Vagina (tissue), 2 donors: ENCODE measurements at regions not wholly inside any gene's neighbourhood (a gene's known extent, or its start where the extent isn't known, plus 50 kb on each side); places are given as distances from the start of the nearest gene placed in this dataset.

Experiments used
- DNase-seq, 2 donors: peaks; one replicate each; pipeline ENCODE4 v3.0.0-alpha.2; 2017; ENCODE audit errors: extremely low spot score in 2 of 2
- H3K27ac ChIP-seq: fragments of 200-600 bp; sonication (generic); one replicate; pipeline ENCODE4 v1.5.1; 2019
- H3K27me3 ChIP-seq: fragments of 200-600 bp; sonication (generic); one replicate; pipeline ENCODE4 v1.5.1; 2019
- H3K36me3 ChIP-seq, 2 donors: fragments of 200-600 bp; sonication (generic); one replicate each; pipeline ENCODE4 v1.5.1; 2017 to 2019
- H3K4me1 ChIP-seq: fragments of 200-600 bp; sonication (generic); one replicate; pipeline ENCODE4 v1.5.1; 2019
- H3K4me3 ChIP-seq, 2 donors: fragments of 200-600 bp; sonication (generic); 1 replicate in 1 of 2; 2 replicates in 1 of 2; pipeline ENCODE4 v1.5.1; 2016 to 2019
- H3K9me3 ChIP-seq: fragments of 200-600 bp; sonication (generic); one replicate; pipeline ENCODE4 v1.5.1; 2019
- CTCF ChIP-seq, 3 experiments: fragments of 450-650 bp in 2 of 3; fragments of 200-600 bp in 1 of 3; sonication (generic) in 1 of 3; IDR thresholded peaks; one replicate each; pipeline ENCODE4 v1.5.1; 2017 to 2019; ENCODE audit warnings: antibody characterized with exemption in 3 of 3, mild to moderate bottlenecking in 2 of 3, moderate library complexity in 2 of 3
- POLR2A ChIP-seq, 2 donors: fragments of 450-650 bp; IDR thresholded peaks; one replicate each; pipeline ENCODE4 v1.6.1; 2017; ENCODE audit warnings: antibody characterized with exemption in 2 of 2, mild to moderate bottlenecking in 2 of 2, moderate library complexity in 2 of 2
- POLR2AphosphoS5 ChIP-seq, 2 donors: sonication (generic); formaldehyde crosslinking; IDR thresholded peaks; one replicate each; pipeline ENCODE4 v1.9.0; 2017; ENCODE audit warnings: antibody characterized with exemption in 2 of 2, mild to moderate bottlenecking in 2 of 2, low read depth in 1 of 2; ENCODE audit not compliant: insufficient read depth in 1 of 2
- intact Hi-C: fragments of 100-400 bp; cut with DNase I; formaldehyde crosslinking; loops from one replicate; pipeline ENCODE4 v1.15.1; 2023

- Histone ChIP-seq H3K27ac (peak overlapping the region; percentile 77), H3K27me3 (no peaks in the 10 kb centered on the region), H3K9me3 (no peaks in the 10 kb centered on the region), H3K36me3 (no peaks in the 10 kb centered on the region), H3K4me3 (peak overlapping the region in 1 of 2 donors; percentile 31), H3K4me1 (peaks cover 35% of the 10 kb centered on the region)
- DNase-seq = no peak
- intact Hi-C loops = no loop called here
- TF ChIP-seq POLR2A (IDR thresholded peaks at IDR 0.05) (no peak), CTCF (IDR thresholded peaks at IDR 0.05) (no peak), POLR2AphosphoS5 (IDR thresholded peaks at IDR 0.05; ENCODE audit: insufficient read depth in 1 of 2, low read depth in 1 of 2) (no peak)
These were observed 65.6 kb upstream of the MBNL1 start for GRCh38 chr3:152202976-152203626.

DNA sequence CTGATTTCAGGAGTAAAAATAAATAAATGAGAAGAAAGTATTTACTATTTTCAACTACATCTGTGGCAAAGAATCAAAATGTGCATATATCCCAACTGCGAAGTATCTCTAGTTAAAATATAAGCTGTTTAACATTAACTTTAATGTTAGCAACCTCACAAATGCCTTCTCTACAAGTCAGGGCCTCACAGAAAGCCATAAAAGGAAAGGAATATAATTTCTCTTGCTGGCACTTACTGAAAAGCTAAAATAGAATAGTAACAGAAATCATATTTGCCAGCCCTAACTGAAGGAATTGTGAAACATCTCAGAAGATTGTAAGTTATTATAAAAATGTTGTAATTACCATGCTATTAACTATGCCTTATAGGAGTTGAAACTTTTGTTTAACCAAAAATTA is 65.1 kb upstream of the MBNL1 start:
- H3K27me3 ChIP-seq = no peaks in the 10 kb centered on the region
- H3K4me1 ChIP-seq = peaks cover 31% of the 10 kb centered on the region
- H3K9me3 ChIP-seq = no peaks in the 10 kb centered on the region
- TF ChIP-seq POLR2A (IDR thresholded peaks at IDR 0.05) = no peak
- no peak for TF ChIP-seq POLR2AphosphoS5 (IDR thresholded peaks at IDR 0.05; ENCODE audit: insufficient read depth in 1 of 2, low read depth in 1 of 2)
- no peak for TF ChIP-seq CTCF (IDR thresholded peaks at IDR 0.05)
- peak overlapping the region in 1 of 2 donors; percentile 31 for H3K4me3 ChIP-seq
- H3K27ac ChIP-seq = peak overlapping the region; percentile 77
- no peak for DNase-seq
- intact Hi-C loops = no loop called here
- no peaks in the 10 kb centered on the region for H3K36me3 ChIP-seq

DNA sequence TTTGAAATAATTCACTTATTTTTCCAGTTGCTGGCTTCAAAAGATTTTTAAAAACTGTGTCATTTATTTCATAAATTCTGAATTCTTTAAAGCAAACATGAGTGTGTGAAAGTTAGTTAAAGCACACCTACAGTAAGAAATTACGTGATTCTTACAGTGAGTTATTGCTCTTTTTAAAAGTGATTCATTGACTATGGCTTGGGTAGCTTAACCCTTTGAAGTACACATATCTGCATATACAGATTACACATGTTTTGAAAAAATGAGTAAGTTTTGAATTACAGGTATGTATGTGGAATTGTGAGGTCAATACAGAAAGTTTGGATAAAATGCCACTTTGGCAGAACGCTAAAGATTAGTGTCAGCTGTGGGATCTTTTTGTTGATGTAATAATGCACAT is 64.5 kb upstream of the MBNL1 start:
- TF ChIP-seq POLR2AphosphoS5 (IDR thresholded peaks at IDR 0.05; ENCODE audit: insufficient read depth in 1 of 2, low read depth in 1 of 2) (no peak), CTCF (IDR thresholded peaks at IDR 0.05) (no peak), POLR2A (IDR thresholded peaks at IDR 0.05) (no peak)
- no peaks in the 10 kb centered on the region for H3K9me3 ChIP-seq
- H3K27ac ChIP-seq = peak overlapping the region; percentile 77
- peak overlapping the region in 1 of 2 donors; percentile 31 for H3K4me3 ChIP-seq
- intact Hi-C loops = no loop called here
- H3K4me1 ChIP-seq = peaks cover 26% of the 10 kb centered on the region
- no peaks in the 10 kb centered on the region for H3K27me3 ChIP-seq
- no peak for DNase-seq
- no peaks in the 10 kb centered on the region for H3K36me3 ChIP-seq

DNA sequence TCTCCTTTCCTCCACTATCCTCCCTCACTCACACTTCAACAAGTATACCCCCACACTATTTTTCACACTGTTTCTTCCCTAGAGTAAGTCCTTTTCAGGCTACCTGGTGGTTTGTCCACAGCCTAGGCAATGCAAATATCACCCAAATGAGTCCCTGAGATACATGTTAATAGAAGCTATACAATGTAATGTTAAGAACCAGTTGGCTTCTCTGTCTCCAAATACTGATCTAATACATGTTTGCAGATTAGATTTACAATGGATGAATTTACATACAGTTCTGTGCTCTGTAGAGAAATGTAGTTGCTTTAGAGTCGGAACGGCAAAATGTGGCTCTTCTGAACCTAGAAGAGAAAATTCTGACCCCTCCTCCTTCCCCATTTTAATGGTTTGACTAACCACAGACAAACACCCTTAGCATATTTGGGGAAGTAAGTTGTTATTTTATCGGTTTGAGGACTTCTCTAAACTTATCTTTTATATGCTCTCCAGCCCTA is 63.6 kb upstream of the MBNL1 start:
- H3K27ac ChIP-seq = peak overlapping the region; percentile 77
- DNase-seq = no peak
- no peaks in the 10 kb centered on the region for H3K9me3 ChIP-seq
- H3K4me1 ChIP-seq = peaks cover 19% of the 10 kb centered on the region
- peak overlapping the region in 1 of 2 donors; percentile 14 for H3K4me3 ChIP-seq
- TF ChIP-seq POLR2A (IDR thresholded peaks at IDR 0.05) = no peak
- no peaks in the 10 kb centered on the region for H3K36me3 ChIP-seq
- intact Hi-C loops = no loop called here
- H3K27me3 ChIP-seq = no peaks in the 10 kb centered on the region

- H3K9me3 ChIP-seq = no peaks in the 10 kb centered on the region
- H3K27ac ChIP-seq = peak overlapping the region; percentile 77
- no peak for DNase-seq
- H3K4me3 ChIP-seq = no peak overlapping the region
- no peaks in the 10 kb centered on the region for H3K27me3 ChIP-seq
- no peak for TF ChIP-seq POLR2AphosphoS5 (IDR thresholded peaks at IDR 0.05; ENCODE audit: insufficient read depth in 1 of 2, low read depth in 1 of 2)
- TF ChIP-seq CTCF (IDR thresholded peaks at IDR 0.05) = no peak
- no peak for TF ChIP-seq POLR2A (IDR thresholded peaks at IDR 0.05)
- H3K4me1 ChIP-seq = peaks cover 13% of the 10 kb centered on the region
- H3K36me3 ChIP-seq = no peaks in the 10 kb centered on the region
- intact Hi-C loops = no loop called here
These were observed 62.4 kb upstream of the MBNL1 start for GRCh38 chr3:152206243-152206760.
